IPS DF 6.9 (cell line): ENCODE measurements at regions not wholly inside any gene's neighbourhood (a gene's known extent, or its start where the extent isn't known, plus 50 kb on each side); places are given as distances from the start of the nearest gene placed in this dataset.

Experiments
- DNase-seq: peaks from one replicate; pipeline ENCODE4 v3.0.0-alpha.2; 2013; ENCODE audit warnings: low read depth, low spot score
- H3K27ac ChIP-seq: one replicate; pipeline ENCODE4 v1.5.1; 2013; ENCODE audit warnings: low read length, control low read depth
- H3K27me3 ChIP-seq: 2 replicates; pipeline ENCODE4 v1.6.1; 2013; ENCODE audit warnings: mild to moderate bottlenecking, low read length; ENCODE audit not compliant: control insufficient read depth, insufficient read depth
- H3K36me3 ChIP-seq: 2 replicates; pipeline ENCODE4 v1.6.1; 2013; ENCODE audit warnings: low read length; ENCODE audit not compliant: control insufficient read depth, insufficient read depth
- H3K4me1 ChIP-seq: 2 replicates; pipeline ENCODE4 v1.6.1; 2013; ENCODE audit warnings: low read length; ENCODE audit not compliant: control insufficient read depth, insufficient read depth
- H3K4me3 ChIP-seq: 2 replicates; pipeline ENCODE4 v1.5.1; 2013; ENCODE audit warnings: mild to moderate bottlenecking, low read length
- H3K9me3 ChIP-seq: 2 replicates; pipeline ENCODE4 v1.6.1; 2013; ENCODE audit warnings: low read length, inconsistent platforms; ENCODE audit not compliant: control insufficient read depth, insufficient read depth
- WGBS: extraction: QIAGEN DNeasy Blood & Tissue Kit; methylation state at CpG from one replicate; pipeline ENCODE4 v1.1.7; 2013; ENCODE audit warnings: mixed read lengths, missing lambda C conversion rate; ENCODE audit not compliant: insufficient read length, insufficient coverage; 5-methylcytosine and 5-hydroxymethylcytosine counted together

DNA sequence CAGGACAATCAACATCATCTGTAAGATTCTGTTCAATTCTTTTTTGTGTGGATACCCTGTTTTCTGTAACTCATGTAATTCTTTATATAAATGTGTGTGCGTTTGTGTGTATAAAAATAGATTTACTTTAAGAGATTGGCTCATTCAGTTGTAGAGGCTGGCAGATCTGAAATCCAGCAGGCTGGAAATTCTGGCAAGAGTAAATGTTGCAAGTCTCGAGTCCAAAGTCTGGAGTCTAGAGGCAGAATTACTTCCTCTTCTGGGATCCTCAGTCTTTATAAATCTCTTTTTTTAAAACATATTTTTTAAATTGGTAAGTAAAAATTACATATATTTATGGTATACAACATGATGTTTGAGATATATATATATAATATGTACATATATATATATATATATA lies 202.1 kb upstream of the TMEM161B start:
- no peaks in the 10 kb centered on the region for H3K27me3 ChIP-seq
- DNase-seq, result no peak
- H3K4me1 ChIP-seq, result no peaks in the 10 kb centered on the region
- H3K27ac ChIP-seq, result no peak overlapping the region
- no peaks in the 10 kb centered on the region for H3K36me3 ChIP-seq
- no peak overlapping the region for H3K4me3 ChIP-seq
- no CpG with 5 or more reads among the region's 2 CpGs for WGBS
- H3K9me3 ChIP-seq, result no peaks in the 10 kb centered on the region

GRCh38 chr5:88459971-88460370 lies 191.3 kb upstream of the TMEM161B start:
- Histone ChIP-seq H3K4me3 (no peak overlapping the region), H3K9me3 (no peaks in the 10 kb centered on the region), H3K36me3 (no peaks in the 10 kb centered on the region), H3K4me1 (no peaks in the 10 kb centered on the region), H3K27me3 (no peaks in the 10 kb centered on the region), H3K27ac (no peak overlapping the region)
- DNase-seq, result no peak
- no CpG with 5 or more reads among the region's 3 CpGs for WGBS

GRCh38 chr5:88452820-88453219 lies 184.2 kb upstream of the TMEM161B start:
- no peak for DNase-seq
- WGBS, result no CpG with 5 or more reads among the region's 1 CpG
- Histone ChIP-seq H3K9me3 (no peaks in the 10 kb centered on the region), H3K4me1 (no peaks in the 10 kb centered on the region), H3K27ac (no peak overlapping the region), H3K4me3 (no peak overlapping the region), H3K36me3 (no peaks in the 10 kb centered on the region), H3K27me3 (no peaks in the 10 kb centered on the region)

GRCh38 chr5:88450239-88450638 lies 181.6 kb upstream of the TMEM161B start:
- H3K36me3 ChIP-seq, result no peaks in the 10 kb centered on the region
- no peak overlapping the region for H3K4me3 ChIP-seq
- no peaks in the 10 kb centered on the region for H3K4me1 ChIP-seq
- WGBS, result no CpG with 5 or more reads among the region's 2 CpGs
- H3K27me3 ChIP-seq, result no peaks in the 10 kb centered on the region
- DNase-seq, result no peak
- no peaks in the 10 kb centered on the region for H3K9me3 ChIP-seq
- H3K27ac ChIP-seq, result no peak overlapping the region

DNA sequence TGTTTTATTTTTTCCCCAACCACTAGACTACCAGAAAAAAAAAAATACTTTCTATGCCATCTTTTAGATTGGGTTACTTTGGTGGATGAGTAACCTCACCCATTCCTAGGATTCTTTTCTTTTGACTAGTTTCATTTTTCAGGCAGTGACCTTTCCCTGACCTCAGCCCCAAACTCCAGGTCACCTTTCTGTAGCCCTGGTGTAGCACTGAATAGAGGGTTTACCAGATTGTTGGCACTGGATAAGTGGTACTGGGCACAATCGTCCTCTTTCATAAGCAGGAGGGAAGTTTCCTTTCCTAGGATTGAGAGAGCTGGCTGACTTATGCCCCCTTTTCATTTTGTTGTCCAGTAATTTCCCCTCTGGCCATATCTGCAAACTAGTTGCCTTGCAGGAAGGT lies 169.4 kb upstream of the TMEM161B start:
- no peaks in the 10 kb centered on the region; the same call in 1 of the 2 replicates for H3K4me1 ChIP-seq
- no peaks in the 10 kb centered on the region for H3K27me3 ChIP-seq
- WGBS, result no CpG with 5 or more reads among the region's 1 CpG
- DNase-seq, result no peak
- H3K27ac ChIP-seq, result no peak overlapping the region
- H3K4me3 ChIP-seq, result no peak overlapping the region
- no peaks in the 10 kb centered on the region for H3K36me3 ChIP-seq
- H3K9me3 ChIP-seq, result no peaks in the 10 kb centered on the region

DNA sequence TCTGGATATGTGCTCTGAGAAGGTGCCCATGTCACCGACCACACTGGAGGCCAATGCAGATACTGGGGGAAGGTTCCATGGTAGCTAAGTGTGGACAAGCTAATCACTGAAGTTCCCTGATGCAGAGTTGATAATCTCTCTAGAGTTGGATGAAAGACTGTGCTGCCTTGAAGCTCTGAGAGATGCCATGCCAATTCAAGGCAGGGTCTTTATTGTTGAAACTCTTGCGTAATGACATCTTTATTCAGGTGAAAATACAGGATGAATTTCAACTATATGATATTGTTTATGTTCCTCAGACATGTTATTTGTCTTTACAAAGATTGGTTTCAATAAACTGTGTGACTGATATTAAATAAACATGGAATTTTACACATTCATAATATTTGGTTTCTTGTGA lies 167.6 kb upstream of the TMEM161B start:
- no CpG with 5 or more reads among the region's 2 CpGs for WGBS
- Histone ChIP-seq H3K9me3 (no peaks in the 10 kb centered on the region), H3K36me3 (no peaks in the 10 kb centered on the region), H3K4me3 (no peak overlapping the region), H3K27ac (no peak overlapping the region), H3K27me3 (no peaks in the 10 kb centered on the region), H3K4me1 (no peaks in the 10 kb centered on the region; the same call in 1 of the 2 replicates)
- DNase-seq, result no peak

GRCh38 chr5:88428633-88429032 lies 160.0 kb upstream of the TMEM161B start:
- no CpG with 5 or more reads among the region's 1 CpG for WGBS
- DNase-seq, result no peak
- Histone ChIP-seq H3K27ac (no peak overlapping the region), H3K27me3 (no peaks in the 10 kb centered on the region), H3K9me3 (no peaks in the 10 kb centered on the region), H3K36me3 (no peaks in the 10 kb centered on the region), H3K4me3 (no peak overlapping the region), H3K4me1 (no peaks in the 10 kb centered on the region)

- H3K4me1 ChIP-seq, result no peaks in the 10 kb centered on the region
Measured at GRCh38 chr5:88426441-88426840, 157.8 kb upstream of the TMEM161B start.

DNA sequence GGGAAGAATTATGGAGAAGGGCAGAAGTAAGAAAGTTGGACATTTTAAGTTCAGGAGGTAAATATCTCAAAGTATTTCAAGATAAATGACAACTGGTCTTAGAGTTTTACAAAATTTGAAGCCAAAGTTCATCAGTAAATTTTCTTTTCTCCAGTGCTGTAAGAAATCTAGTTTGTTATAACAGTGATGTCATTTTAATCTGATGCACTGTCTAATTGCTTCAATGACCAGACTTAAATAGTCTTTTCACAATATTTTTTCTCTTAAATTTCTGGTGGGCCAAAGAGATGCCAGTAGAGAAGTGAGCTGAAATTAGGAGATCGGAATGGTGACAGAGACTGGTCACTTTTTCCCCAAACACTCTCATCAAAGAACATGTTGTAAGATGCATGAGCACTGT lies 156.5 kb upstream of the TMEM161B start:
- DNase-seq, result no peak
- Histone ChIP-seq H3K4me1 (no peaks in the 10 kb centered on the region), H3K27me3 (no peaks in the 10 kb centered on the region), H3K9me3 (no peaks in the 10 kb centered on the region), H3K4me3 (no peak overlapping the region), H3K27ac (no peak overlapping the region), H3K36me3 (no peaks in the 10 kb centered on the region)
- WGBS, result no CpG with 5 or more reads among the region's 1 CpG

More at GRCh38 chr5:88426441-88426840, 157.8 kb upstream of the TMEM161B start:
- Histone ChIP-seq H3K27me3 (no peaks in the 10 kb centered on the region), H3K4me3 (no peak overlapping the region), H3K27ac (no peak overlapping the region), H3K36me3 (no peaks in the 10 kb centered on the region), H3K9me3 (no peaks in the 10 kb centered on the region)
- DNase-seq, result no peak

DNA sequence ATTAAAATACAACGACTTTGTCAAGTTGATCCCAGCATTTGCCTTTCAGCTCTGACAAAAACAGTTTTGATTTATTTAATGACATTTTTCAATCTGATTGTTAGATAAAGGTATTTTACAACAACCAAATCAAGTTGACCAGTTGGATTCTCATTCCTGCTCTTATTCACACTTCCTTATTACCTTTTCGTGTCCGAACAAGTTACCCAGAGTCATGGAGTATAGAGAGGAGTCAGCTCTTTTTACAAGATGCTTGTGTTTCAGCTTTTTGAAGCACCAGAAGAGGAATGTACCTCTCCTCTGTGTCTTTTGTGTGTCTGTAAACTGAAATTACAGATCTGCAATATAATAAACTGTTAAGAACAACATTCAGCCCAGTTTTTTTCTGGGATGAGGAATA lies 151.3 kb upstream of the TMEM161B start:
- no peak overlapping the region for H3K4me3 ChIP-seq
- no CpG with 5 or more reads among the region's 3 CpGs for WGBS
- no peak for DNase-seq
- H3K27me3 ChIP-seq, result no peaks in the 10 kb centered on the region
- no peaks in the 10 kb centered on the region for H3K36me3 ChIP-seq
- H3K27ac ChIP-seq, result no peak overlapping the region
- no peaks in the 10 kb centered on the region for H3K4me1 ChIP-seq
- H3K9me3 ChIP-seq, result no peaks in the 10 kb centered on the region

DNA sequence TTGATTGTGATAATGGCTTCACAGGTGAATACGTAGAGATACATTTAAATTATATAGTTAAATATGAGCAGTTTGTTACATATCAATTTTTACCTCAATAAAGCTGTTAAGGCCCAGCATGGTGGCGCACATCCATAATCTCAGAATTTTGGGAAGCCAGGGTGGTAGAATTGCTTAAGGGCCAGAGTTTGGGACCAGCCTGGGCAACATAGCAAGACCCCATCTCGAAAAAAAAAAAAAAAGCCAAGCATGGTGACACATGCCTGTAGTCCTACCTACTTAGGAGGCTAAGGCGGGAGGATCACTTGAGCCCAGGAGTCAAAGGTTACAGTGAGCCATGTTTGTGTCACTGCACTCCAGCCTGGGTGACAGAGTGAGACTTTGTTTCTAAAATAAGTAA lies 138.7 kb upstream of the TMEM161B start:
- no peak for DNase-seq
- WGBS, result no CpG with 5 or more reads among the region's 4 CpGs
- Histone ChIP-seq H3K27me3 (no peaks in the 10 kb centered on the region), H3K4me1 (no peaks in the 10 kb centered on the region), H3K36me3 (no peaks in the 10 kb centered on the region), H3K9me3 (no peaks in the 10 kb centered on the region), H3K4me3 (no peak overlapping the region), H3K27ac (no peak overlapping the region)
